ENCODE measurements at regions not wholly inside any gene's neighbourhood (a gene's known extent, or its start where the extent isn't known, plus 50 kb on each side); places are given as distances from the start of the nearest gene placed in this dataset.

DNA sequence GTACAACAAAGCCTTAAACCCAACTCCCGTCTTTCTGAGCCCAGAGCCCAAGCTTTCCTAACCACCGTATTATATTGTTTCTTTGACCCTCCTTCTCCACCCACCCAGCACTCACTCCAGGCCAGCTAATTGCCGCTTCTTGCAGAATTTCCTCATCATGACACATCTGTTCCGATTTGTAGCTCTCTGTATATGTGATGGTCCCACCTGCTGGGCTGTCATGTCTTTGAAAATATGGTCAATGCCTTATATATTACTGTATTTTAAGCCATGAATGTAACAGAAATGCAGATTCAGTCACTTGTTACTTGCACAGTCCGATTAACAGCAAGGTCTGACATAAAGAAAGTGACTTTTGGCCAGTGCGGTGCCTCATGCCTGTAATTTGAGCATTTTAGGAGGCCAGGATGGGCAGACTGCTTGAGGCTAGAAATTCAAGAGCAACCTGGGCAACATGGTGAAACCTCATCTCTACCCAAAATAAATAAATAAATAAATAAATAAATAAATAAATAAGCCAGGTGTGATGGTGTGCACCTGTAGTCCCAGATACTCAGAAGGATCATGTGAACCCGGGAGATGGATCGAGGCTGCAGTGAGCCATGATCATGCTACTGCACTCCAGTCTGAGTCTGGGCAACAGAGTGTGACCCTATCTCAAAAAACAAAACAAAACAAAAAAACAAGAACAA lies 359.8 kb downstream of the ATP23 start:
- TF ChIP-seq, protein P1, sequence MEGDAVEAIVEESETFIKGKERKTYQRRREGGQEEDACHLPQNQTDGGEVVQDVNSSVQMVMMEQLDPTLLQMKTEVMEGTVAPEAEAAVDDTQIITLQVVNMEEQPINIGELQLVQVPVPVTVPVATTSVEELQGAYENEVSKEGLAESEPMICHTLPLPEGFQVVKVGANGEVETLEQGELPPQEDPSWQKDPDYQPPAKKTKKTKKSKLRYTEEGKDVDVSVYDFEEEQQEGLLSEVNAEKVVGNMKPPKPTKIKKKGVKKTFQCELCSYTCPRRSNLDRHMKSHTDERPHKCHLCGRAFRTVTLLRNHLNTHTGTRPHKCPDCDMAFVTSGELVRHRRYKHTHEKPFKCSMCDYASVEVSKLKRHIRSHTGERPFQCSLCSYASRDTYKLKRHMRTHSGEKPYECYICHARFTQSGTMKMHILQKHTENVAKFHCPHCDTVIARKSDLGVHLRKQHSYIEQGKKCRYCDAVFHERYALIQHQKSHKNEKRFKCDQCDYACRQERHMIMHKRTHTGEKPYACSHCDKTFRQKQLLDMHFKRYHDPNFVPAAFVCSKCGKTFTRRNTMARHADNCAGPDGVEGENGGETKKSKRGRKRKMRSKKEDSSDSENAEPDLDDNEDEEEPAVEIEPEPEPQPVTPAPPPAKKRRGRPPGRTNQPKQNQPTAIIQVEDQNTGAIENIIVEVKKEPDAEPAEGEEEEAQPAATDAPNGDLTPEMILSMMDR (IDR thresholded peaks at IDR 0.05), result no peak
- TF ChIP-seq POLR2A (IDR thresholded peaks at IDR 0.05), result no peak
